PC-3 (cell line): ENCODE measurements at regions not wholly inside any gene's neighbourhood (a gene's known extent, or its start where the extent isn't known, plus 50 kb on each side); places are given as distances from the start of the nearest gene placed in this dataset.

Experiments used
- ATAC-seq: fragments of 200-7000 bp; cut with Tn5 transposase; 2 replicates; pipeline ENCODE4 v1.9.1; 2020; ENCODE audit warnings: mild to moderate bottlenecking, moderate library complexity
- BruUV-seq: library from RNA; stranded (reverse); fragments of 400-500 nt; replicated peaks from 2 replicates; lab custom pipeline; 2021; lab: Mats Ljungman, UMichigan
- CTCF ChIA-PET: fragments of 300-600 bp; sonication (Branson Sonifier 250); formaldehyde crosslinking; loops from one replicate; lab custom pipeline; 2022; ENCODE audit warnings: antibody characterized with exemption; lab: Charles Lee
- POLR2A ChIA-PET: fragments of 300-600 bp; sonication (Branson Sonifier 250); formaldehyde crosslinking; loops from one replicate; lab custom pipeline; 2022; ENCODE audit warnings: antibody characterized with exemption; ENCODE audit not compliant: unreplicated experiment; lab: Charles Lee
- DNase-seq: peaks from one replicate; pipeline ENCODE4 v3.0.0-alpha.2; 2015
- H2AFZ ChIP-seq: fragments of 300-600 bp; sonication (generic); 2 replicates; pipeline ENCODE4 v1.6.0; 2016; ENCODE audit warnings: antibody characterized with exemption, low read length
- H3F3A ChIP-seq: fragments of 300-600 bp; sonication (generic); one replicate; pipeline ENCODE4 v1.6.0; 2017; ENCODE audit warnings: antibody characterized with exemption, low read length, control low read depth, mild to moderate bottlenecking; ENCODE audit not compliant: unreplicated experiment
- H3K27ac ChIP-seq: fragments of 300-600 bp; sonication (generic); 2 replicates; pipeline ENCODE4 v1.5.1; 2016; ENCODE audit warnings: mild to moderate bottlenecking, low read length
- H3K27me3 ChIP-seq: fragments of 300-600 bp; sonication (generic); 2 replicates; pipeline ENCODE4 v1.6.1; 2016; ENCODE audit warnings: low read length, mixed read lengths
- H3K36me3 ChIP-seq: fragments of 300-600 bp; sonication (generic); 2 replicates; pipeline ENCODE4 v1.6.1; 2016; ENCODE audit warnings: low read depth, mixed run types, low read length, mixed read lengths
- H3K4me1 ChIP-seq: fragments of 300-600 bp; sonication (generic); 2 replicates; pipeline ENCODE4 v1.5.1; 2016; ENCODE audit warnings: low read length; ENCODE audit not compliant: insufficient read depth
- H3K4me2 ChIP-seq: fragments of 300-600 bp; sonication (generic); 2 replicates; pipeline ENCODE4 v1.6.0; 2016; ENCODE audit warnings: low read length
- H3K4me3 ChIP-seq: fragments of 300-600 bp; sonication (generic); 2 replicates; pipeline ENCODE4 v1.5.1; 2016; ENCODE audit warnings: mild to moderate bottlenecking, low read length, mixed read lengths
- H3K79me2 ChIP-seq: fragments of 300-600 bp; sonication (generic); 2 replicates; pipeline ENCODE4 v1.6.1; 2017; ENCODE audit warnings: low read length, mixed read lengths
- H3K9ac ChIP-seq: fragments of 300-600 bp; sonication (generic); 2 replicates; pipeline ENCODE4 v1.6.0; 2016; ENCODE audit warnings: mild to moderate bottlenecking, low read length
- H3K9me2 ChIP-seq: fragments of 300-600 bp; sonication (generic); replicated peaks from 2 replicates; pipeline ENCODE4 v1.6.1; 2016; ENCODE audit warnings: mixed run types, low read length, mixed read lengths
- H3K9me3 ChIP-seq: fragments of 300-600 bp; sonication (generic); 2 replicates; pipeline ENCODE4 v1.6.1; 2016; ENCODE audit warnings: low read length, mixed read lengths
- H4K20me1 ChIP-seq: fragments of 300-600 bp; sonication (generic); 2 replicates; pipeline ENCODE4 v1.6.1; 2016; ENCODE audit warnings: low read length, mixed read lengths
- CTCF ChIP-seq: fragments of 300-600 bp; sonication (generic); conservative IDR thresholded peaks from 2 replicates; pipeline ENCODE4 v1.5.1; 2017; ENCODE audit warnings: antibody characterized with exemption, low read depth, mild to moderate bottlenecking, low read length
- EZH2 ChIP-seq: fragments of 300-600 bp; sonication (generic); IDR thresholded peaks from one replicate; pipeline ENCODE4 v1.6.1; 2017; ENCODE audit warnings: antibody characterized with exemption, mild to moderate bottlenecking, low read length; ENCODE audit not compliant: unreplicated experiment
- EZH2phosphoT487 ChIP-seq: fragments of 300-600 bp; sonication (generic); IDR thresholded peaks from 2 replicates; pipeline ENCODE4 v1.6.1; 2018; ENCODE audit warnings: mild to moderate bottlenecking, antibody characterized with exemption, low read length, borderline replicate concordance
- intact Hi-C: fragments of 100-400 bp; cut with micrococcal nuclease; formaldehyde crosslinking; loops from 2 replicates; pipeline ENCODE4 v1.9.0; 2023

- no peak overlapping the region for H3K4me2 ChIP-seq
- H3K27ac ChIP-seq, result no peak overlapping the region
- ATAC-seq (no peak), DNase-seq (no peak)
- H3K9me2 ChIP-seq, result no peaks in the 10 kb centered on the region
- H3K36me3 ChIP-seq, result no peaks in the 10 kb centered on the region
- no TSS peak for BruUV-seq
- H3F3A ChIP-seq, result no peaks in the 10 kb centered on the region
- no peaks in the 10 kb centered on the region for H3K27me3 ChIP-seq
- no peak overlapping the region for H3K9ac ChIP-seq
- TF ChIP-seq EZH2phosphoT487 (no peak), EZH2 (no peak)
- H3K9me3 ChIP-seq, result no peaks in the 10 kb centered on the region
- H3K4me3 ChIP-seq, result no peak overlapping the region
- CTCF ChIA-PET, result no interaction called here
- H2AFZ ChIP-seq, result no peak overlapping the region
- no peaks in the 10 kb centered on the region for H4K20me1 ChIP-seq
- no peaks in the 10 kb centered on the region for H3K79me2 ChIP-seq
- intact Hi-C loops, result no loop called here
- no peaks in the 10 kb centered on the region for H3K4me1 ChIP-seq
- POLR2A ChIA-PET, result no interaction called here
These were observed 65.8 kb downstream of the ISL1 start for GRCh38 chr5:51449026-51449425.

- H3K9me2 ChIP-seq, result no peaks in the 10 kb centered on the region
- no peaks in the 10 kb centered on the region for H3F3A ChIP-seq
- H3K9me3 ChIP-seq, result no peaks in the 10 kb centered on the region
- no peaks in the 10 kb centered on the region for H3K4me1 ChIP-seq
- H3K4me3 ChIP-seq, result no peak overlapping the region
- no peaks in the 10 kb centered on the region for H4K20me1 ChIP-seq
- ATAC-seq (no peak), DNase-seq (no peak)
- H3K36me3 ChIP-seq, result no peaks in the 10 kb centered on the region
- H3K4me2 ChIP-seq, result no peak overlapping the region
- BruUV-seq, result no TSS peak
- ChIA-PET CTCF (no interaction called here), POLR2A (no interaction called here)
- H3K27ac ChIP-seq, result no peak overlapping the region
- intact Hi-C loops, result no loop called here
- H3K79me2 ChIP-seq, result no peaks in the 10 kb centered on the region
- H3K27me3 ChIP-seq, result no peaks in the 10 kb centered on the region
- no peak for TF ChIP-seq EZH2phosphoT487
- TF ChIP-seq CTCF, result no peak
- no peak for TF ChIP-seq EZH2
- no peak overlapping the region for H2AFZ ChIP-seq
- H3K9ac ChIP-seq, result no peak overlapping the region
These were observed 69.3 kb downstream of the ISL1 start for GRCh38 chr5:51452562-51452961.

- peak overlapping the region; percentile 49 for H3K4me3 ChIP-seq
- intact Hi-C loops, result no loop called here
- peak overlapping the region; percentile 93 for H2AFZ ChIP-seq
- TF ChIP-seq EZH2 (no peak), CTCF (no peak), EZH2phosphoT487 (no peak)
- H3K4me2 ChIP-seq, result peak overlapping the region; percentile 71
- H3F3A ChIP-seq, result no peaks in the 10 kb centered on the region
- no TSS peak for BruUV-seq
- no peaks in the 10 kb centered on the region for H4K20me1 ChIP-seq
- CTCF ChIA-PET, result no interaction called here
- no peak overlapping the region for H3K27ac ChIP-seq
- H3K36me3 ChIP-seq, result no peaks in the 10 kb centered on the region
- H3K9me3 ChIP-seq, result no peaks in the 10 kb centered on the region
- H3K27me3 ChIP-seq, result no peaks in the 10 kb centered on the region
- no peaks in the 10 kb centered on the region; the same call in 1 of the 2 replicates for H3K4me1 ChIP-seq
- POLR2A ChIA-PET, result no interaction called here
- DNase-seq, result peak; percentile 23
- H3K9me2 ChIP-seq, result no peaks in the 10 kb centered on the region
- ATAC-seq, result peak; percentile 46
- no peaks in the 10 kb centered on the region for H3K79me2 ChIP-seq
- H3K9ac ChIP-seq, result peak overlapping the region; percentile 38; the same call in 1 of the 2 replicates
These were observed 81.9 kb downstream of the ISL1 start for GRCh38 chr5:51465165-51465564.
